ENCODE measurements at regions not wholly inside any gene's neighbourhood (a gene's known extent, or its start where the extent isn't known, plus 50 kb on each side); places are given as distances from the start of the nearest gene placed in this dataset.

- Histone ChIP-seq H3K56ac (replicated peaks; ENCODE audit: insufficient read length, low read depth, low read length) (no peak overlapping the region), H2AFZ (ENCODE audit: low read length) (no peak overlapping the region)
- CTCF ChIA-PET (ENCODE audit: partially characterized antibody): no interaction called here
These were observed 158.9 kb upstream of the SGCG start for GRCh38 chr13:23021906-23022305.

More at GRCh38 chr13:23021906-23022305, 158.9 kb upstream of the SGCG start:
- Histone ChIP-seq H4K91ac (replicated peaks; ENCODE audit: insufficient read length, low read length) (no peak overlapping the region), H3K27ac (ENCODE audit: low read depth, low read length) (no peak overlapping the region), H2BK12ac (ENCODE audit: low read depth, low read length) (no peak overlapping the region), H2AK5ac (ENCODE audit: low read depth, low read length) (no peak overlapping the region), H4K5ac (ENCODE audit: insufficient read length, low read depth, low read length) (no peak overlapping the region), H3K23ac (ENCODE audit: insufficient read length) (no peak overlapping the region), H3K4me2 (ENCODE audit: insufficient read depth in 1 of 2, low read depth in 2 of 2, low read length in 2 of 2) (no peak overlapping the region), H3K79me1 (ENCODE audit: low read depth, low read length) (no peaks in the 10 kb centered on the region), H3K4ac (replicated peaks; ENCODE audit: insufficient read length, low read depth, low read length) (no peak overlapping the region), H3K27me3 (replicated peaks in 1 of 4; ENCODE audit: control insufficient read depth in 3 of 4, extremely low read depth in 1 of 4, insufficient read depth in 3 of 4, low read length in 3 of 4) (no peaks in the 10 kb centered on the region), H2BK15ac (ENCODE audit: low read length) (no peak overlapping the region), H3K4me3 (ENCODE audit: extremely low read depth in 1 of 4, insufficient read depth in 2 of 4, low read depth in 3 of 4, low read length in 4 of 4) (no peak overlapping the region), H3K9ac (replicated peaks in 1 of 4; ENCODE audit: extremely low read depth in 1 of 4, low read depth in 3 of 4, low read length in 3 of 4) (no peak overlapping the region), H2BK20ac (ENCODE audit: low read length) (no peak overlapping the region), H3K23me2 (ENCODE audit: low read depth, low read length) (peaks cover 3% of the 10 kb centered on the region; the same call in 1 of the 2 replicates), H3K36me3 (ENCODE audit: control insufficient read depth in 2 of 4, insufficient read depth in 4 of 4, low read length in 3 of 4) (no peaks in the 10 kb centered on the region), H3K9me3 (ENCODE audit: insufficient read depth in 2 of 2, low read depth in 1 of 2, low read length in 1 of 2) (no peaks in the 10 kb centered on the region), H3K79me2 (ENCODE audit: control insufficient read depth in 1 of 2, insufficient read depth in 2 of 2, low read length in 2 of 2) (no peaks in the 10 kb centered on the region; a peak in 1 of 4 replicates), H3K18ac (ENCODE audit: extremely low read depth, low read length) (no peak overlapping the region), H2BK5ac (ENCODE audit: low read depth, low read length) (no peak overlapping the region), H3K14ac (ENCODE audit: insufficient read length) (no peak overlapping the region), H4K20me1 (replicated peaks in 1 of 2; ENCODE audit: control insufficient read depth in 1 of 2, insufficient read depth in 2 of 2, low read length in 2 of 2) (peaks cover 0 to 5% of the 10 kb centered on the region in 2 experiments), H4K8ac (ENCODE audit: extremely low read depth, insufficient read depth, low read length) (no peak overlapping the region), H3K4me1 (replicated peaks in 1 of 4; ENCODE audit: control insufficient read depth in 3 of 4, insufficient read depth in 4 of 4, low read length in 3 of 4) (no peaks in the 10 kb centered on the region), H2BK120ac (replicated peaks; ENCODE audit: low read depth, low read length) (no peak overlapping the region)
- WGBS, 2 experiments (ENCODE audit: extremely low coverage in 1 of 2, insufficient coverage in 1 of 2, insufficient read length in 1 of 2, insufficient replicate concordance in 2 of 2, low coverage in 1 of 2, low lambda C conversion rate in 2 of 2, missing lambda C conversion rate in 1 of 2): 91% methylated on average over 5 of the region's 5 CpGs; no CpG with 5 or more reads in 1 of the 2 experiments
- no peak for DNase-seq (ENCODE audit: low read depth in 1 of 2, low spot score in 2 of 2)
- TF ChIP-seq CHD2 (IDR thresholded peaks at IDR 0.05; ENCODE audit: low read length) (no peak), JUND (IDR thresholded peaks at IDR 0.05; ENCODE audit: low read length) (no peak)
- POLR2A ChIA-PET (ENCODE audit: partially characterized antibody): no interaction called here
- no peak for FAIRE-seq
